ENCODE measurements at regions not wholly inside any gene's neighbourhood (a gene's known extent, or its start where the extent isn't known, plus 50 kb on each side); places are given as distances from the start of the nearest gene placed in this dataset.

GRCh38 chr13:105997581-105998550 lies 537.6 kb downstream of the EFNB2 start:
- TF ChIP-seq, protein P1, sequence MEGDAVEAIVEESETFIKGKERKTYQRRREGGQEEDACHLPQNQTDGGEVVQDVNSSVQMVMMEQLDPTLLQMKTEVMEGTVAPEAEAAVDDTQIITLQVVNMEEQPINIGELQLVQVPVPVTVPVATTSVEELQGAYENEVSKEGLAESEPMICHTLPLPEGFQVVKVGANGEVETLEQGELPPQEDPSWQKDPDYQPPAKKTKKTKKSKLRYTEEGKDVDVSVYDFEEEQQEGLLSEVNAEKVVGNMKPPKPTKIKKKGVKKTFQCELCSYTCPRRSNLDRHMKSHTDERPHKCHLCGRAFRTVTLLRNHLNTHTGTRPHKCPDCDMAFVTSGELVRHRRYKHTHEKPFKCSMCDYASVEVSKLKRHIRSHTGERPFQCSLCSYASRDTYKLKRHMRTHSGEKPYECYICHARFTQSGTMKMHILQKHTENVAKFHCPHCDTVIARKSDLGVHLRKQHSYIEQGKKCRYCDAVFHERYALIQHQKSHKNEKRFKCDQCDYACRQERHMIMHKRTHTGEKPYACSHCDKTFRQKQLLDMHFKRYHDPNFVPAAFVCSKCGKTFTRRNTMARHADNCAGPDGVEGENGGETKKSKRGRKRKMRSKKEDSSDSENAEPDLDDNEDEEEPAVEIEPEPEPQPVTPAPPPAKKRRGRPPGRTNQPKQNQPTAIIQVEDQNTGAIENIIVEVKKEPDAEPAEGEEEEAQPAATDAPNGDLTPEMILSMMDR (IDR thresholded peaks at IDR 0.05; ENCODE audit: low read length) = no peak
- no peak for TF ChIP-seq EZH2 (IDR thresholded peaks at IDR 0.05; ENCODE audit: borderline replicate concordance, low read length)
